ENCODE measurements at regions not wholly inside any gene's neighbourhood (a gene's known extent, or its start where the extent isn't known, plus 50 kb on each side); places are given as distances from the start of the nearest gene placed in this dataset.
"Not testable (repeated sequence)": the region's sequence is repeated elsewhere in the genome, so short reads cannot be mapped to it uniquely, and the experiment has no call there.

- no peaks in the 10 kb centered on the region for H3K36me3 ChIP-seq (ENCODE audit: control insufficient read depth, insufficient read depth, low read length)
These were observed 132.3 kb upstream of the SULF2 start for GRCh38 chr20:47917549-47918070.

GRCh38 chr20:47915495-47915894 is 130.2 kb upstream of the SULF2 start:
- WGBS, 2 experiments = 96 to 97% methylated on average over 3 of the region's 3 CpGs

More at GRCh38 chr20:47917549-47918070, 132.3 kb upstream of the SULF2 start:
- Histone ChIP-seq H3K27ac (ENCODE audit: insufficient read depth, low read depth, low read length, poor library complexity, severe bottlenecking) (no peak overlapping the region), H3K4me3 (ENCODE audit: insufficient read depth, low read depth, low read length) (no peak overlapping the region), H3K4me1 (ENCODE audit: control insufficient read depth, insufficient read depth, low read length) (no peaks in the 10 kb centered on the region), H3K9me3 (ENCODE audit: control insufficient read depth, low read length) (no peaks in the 10 kb centered on the region), H3K27me3 (ENCODE audit: control insufficient read depth, insufficient read depth, low read length, poor library complexity, severe bottlenecking) (no peaks in the 10 kb centered on the region)
- WGBS, 2 experiments = 93 to 94% methylated on average over 2 of the region's 2 CpGs

GRCh38 chr20:47914792-47915191 is 129.5 kb upstream of the SULF2 start:
- Histone ChIP-seq H3K9me3 (ENCODE audit: control insufficient read depth, low read length) (no peaks in the 10 kb centered on the region), H3K4me1 (ENCODE audit: control insufficient read depth, insufficient read depth, low read length) (no peaks in the 10 kb centered on the region), H3K27me3 (ENCODE audit: control insufficient read depth, insufficient read depth, low read length, poor library complexity, severe bottlenecking) (no peaks in the 10 kb centered on the region), H3K4me3 (ENCODE audit: insufficient read depth, low read depth, low read length) (no peak overlapping the region), H3K36me3 (ENCODE audit: control insufficient read depth, insufficient read depth, low read length) (no peaks in the 10 kb centered on the region), H3K27ac (ENCODE audit: insufficient read depth, low read depth, low read length, poor library complexity, severe bottlenecking) (no peak overlapping the region)
- WGBS, 2 experiments = 100% methylated on average over 1 of the region's 1 CpG; no CpG with 5 or more reads in 1 of the 2 experiments

More at GRCh38 chr20:47915495-47915894, 130.2 kb upstream of the SULF2 start:
- no peaks in the 10 kb centered on the region for H3K27me3 ChIP-seq (ENCODE audit: control insufficient read depth, insufficient read depth, low read length, poor library complexity, severe bottlenecking)
- H3K27ac ChIP-seq (ENCODE audit: insufficient read depth, low read depth, low read length, poor library complexity, severe bottlenecking) = no peak overlapping the region
- no peaks in the 10 kb centered on the region for H3K4me1 ChIP-seq (ENCODE audit: control insufficient read depth, insufficient read depth, low read length)
- H3K4me3 ChIP-seq (ENCODE audit: insufficient read depth, low read depth, low read length) = no peak overlapping the region
- H3K9me3 ChIP-seq (ENCODE audit: control insufficient read depth, low read length) = no peaks in the 10 kb centered on the region
- H3K36me3 ChIP-seq (ENCODE audit: control insufficient read depth, insufficient read depth, low read length) = no peaks in the 10 kb centered on the region

- not testable (repeated sequence) for H3K9me3 ChIP-seq (ENCODE audit: control insufficient read depth, low read length); H3K27ac ChIP-seq (ENCODE audit: insufficient read depth, low read depth, low read length, poor library complexity, severe bottlenecking); H3K36me3 ChIP-seq (ENCODE audit: control insufficient read depth, insufficient read depth, low read length); H3K4me3 ChIP-seq (ENCODE audit: insufficient read depth, low read depth, low read length); H3K27me3 ChIP-seq (ENCODE audit: control insufficient read depth, insufficient read depth, low read length, poor library complexity, severe bottlenecking)
- WGBS, 2 experiments = 93 to 94% methylated on average over 12 of the region's 12 CpGs
- peaks cover 11% of the 10 kb centered on the region for H3K4me1 ChIP-seq (ENCODE audit: control insufficient read depth, insufficient read depth, low read length)
These were observed 127.7 kb upstream of the SULF2 start for GRCh38 chr20:47912786-47913501.

- not testable (repeated sequence) for H3K27ac ChIP-seq (ENCODE audit: insufficient read depth, low read depth, low read length, poor library complexity, severe bottlenecking); H3K4me3 ChIP-seq (ENCODE audit: insufficient read depth, low read depth, low read length); H3K9me3 ChIP-seq (ENCODE audit: control insufficient read depth, low read length); H3K36me3 ChIP-seq (ENCODE audit: control insufficient read depth, insufficient read depth, low read length); H3K27me3 ChIP-seq (ENCODE audit: control insufficient read depth, insufficient read depth, low read length, poor library complexity, severe bottlenecking)
- peaks cover 19% of the 10 kb centered on the region for H3K4me1 ChIP-seq (ENCODE audit: control insufficient read depth, insufficient read depth, low read length)
- WGBS, 2 experiments = 60 to 67% methylated on average over 8 of the region's 8 CpGs
These were observed 126.9 kb upstream of the SULF2 start for GRCh38 chr20:47912165-47912564.

GRCh38 chr20:47909696-47910369 is 124.6 kb upstream of the SULF2 start:
- not testable (repeated sequence) for H3K27ac ChIP-seq (ENCODE audit: insufficient read depth, low read depth, low read length, poor library complexity, severe bottlenecking); H3K4me3 ChIP-seq (ENCODE audit: insufficient read depth, low read depth, low read length); H3K9me3 ChIP-seq (ENCODE audit: control insufficient read depth, low read length); H3K36me3 ChIP-seq (ENCODE audit: control insufficient read depth, insufficient read depth, low read length); H3K27me3 ChIP-seq (ENCODE audit: control insufficient read depth, insufficient read depth, low read length, poor library complexity, severe bottlenecking)
- H3K4me1 ChIP-seq (ENCODE audit: control insufficient read depth, insufficient read depth, low read length) = peaks cover 32% of the 10 kb centered on the region
- 84 to 87% methylated on average over 12 of the region's 12 CpGs for WGBS, 2 experiments

GRCh38 chr20:47908361-47909035 is 123.2 kb upstream of the SULF2 start:
- H3K4me1 ChIP-seq (ENCODE audit: control insufficient read depth, insufficient read depth, low read length) = peaks cover 32% of the 10 kb centered on the region
- not testable (repeated sequence) for H3K4me3 ChIP-seq (ENCODE audit: insufficient read depth, low read depth, low read length); H3K27me3 ChIP-seq (ENCODE audit: control insufficient read depth, insufficient read depth, low read length, poor library complexity, severe bottlenecking); H3K9me3 ChIP-seq (ENCODE audit: control insufficient read depth, low read length); H3K27ac ChIP-seq (ENCODE audit: insufficient read depth, low read depth, low read length, poor library complexity, severe bottlenecking); H3K36me3 ChIP-seq (ENCODE audit: control insufficient read depth, insufficient read depth, low read length)
- WGBS, 2 experiments = 56 to 61% methylated on average over 15 of the region's 15 CpGs

- not testable (repeated sequence) for H3K9me3 ChIP-seq (ENCODE audit: control insufficient read depth, low read length); H3K27me3 ChIP-seq (ENCODE audit: control insufficient read depth, insufficient read depth, low read length, poor library complexity, severe bottlenecking); H3K4me3 ChIP-seq (ENCODE audit: insufficient read depth, low read depth, low read length); H3K36me3 ChIP-seq (ENCODE audit: control insufficient read depth, insufficient read depth, low read length); H3K27ac ChIP-seq (ENCODE audit: insufficient read depth, low read depth, low read length, poor library complexity, severe bottlenecking)
- 77 to 78% methylated on average over 7 of the region's 7 CpGs for WGBS, 2 experiments
- H3K4me1 ChIP-seq (ENCODE audit: control insufficient read depth, insufficient read depth, low read length) = peaks cover 32% of the 10 kb centered on the region
These were observed 122.7 kb upstream of the SULF2 start for GRCh38 chr20:47907951-47908350.

- Histone ChIP-seq H3K27ac (ENCODE audit: insufficient read depth, low read depth, low read length, poor library complexity, severe bottlenecking) (no peak overlapping the region), H3K27me3 (ENCODE audit: control insufficient read depth, insufficient read depth, low read length, poor library complexity, severe bottlenecking) (no peaks in the 10 kb centered on the region), H3K4me3 (ENCODE audit: insufficient read depth, low read depth, low read length) (no peak overlapping the region), H3K4me1 (ENCODE audit: control insufficient read depth, insufficient read depth, low read length) (peaks cover 32% of the 10 kb centered on the region), H3K9me3 (ENCODE audit: control insufficient read depth, low read length) (no peaks in the 10 kb centered on the region), H3K36me3 (ENCODE audit: control insufficient read depth, insufficient read depth, low read length) (no peaks in the 10 kb centered on the region)
- 88 to 90% methylated on average over 13 of the region's 13 CpGs for WGBS, 2 experiments
These were observed 121.9 kb upstream of the SULF2 start for GRCh38 chr20:47907031-47907675.

- H3K27ac ChIP-seq (ENCODE audit: insufficient read depth, low read depth, low read length, poor library complexity, severe bottlenecking) = no peak overlapping the region
- H3K9me3 ChIP-seq (ENCODE audit: control insufficient read depth, low read length) = no peaks in the 10 kb centered on the region
- no peak overlapping the region for H3K4me3 ChIP-seq (ENCODE audit: insufficient read depth, low read depth, low read length)
- no peaks in the 10 kb centered on the region for H3K36me3 ChIP-seq (ENCODE audit: control insufficient read depth, insufficient read depth, low read length)
- WGBS, 2 experiments = 89 to 94% methylated on average over 12 of the region's 12 CpGs
- H3K27me3 ChIP-seq (ENCODE audit: control insufficient read depth, insufficient read depth, low read length, poor library complexity, severe bottlenecking) = no peaks in the 10 kb centered on the region
- H3K4me1 ChIP-seq (ENCODE audit: control insufficient read depth, insufficient read depth, low read length) = peaks cover 32% of the 10 kb centered on the region
These were observed 121.0 kb upstream of the SULF2 start for GRCh38 chr20:47906348-47906660.
